Keratinocyte (primary cell): ENCODE measurements at regions not wholly inside any gene's neighbourhood (a gene's known extent, or its start where the extent isn't known, plus 50 kb on each side); places are given as distances from the start of the nearest gene placed in this dataset.

Experiments used
- EZH2 ChIP-seq: IDR thresholded peaks from one replicate; pipeline ENCODE4 v1.6.1; 2012; ENCODE audit warnings: inconsistent platforms, mild to moderate bottlenecking, low read length, moderate library complexity
- TF ChIP-seq, protein P1 (sequence below), 3 experiments: IDR thresholded peaks in 1 of 3; conservative IDR thresholded peaks in 1 of 3; optimal IDR thresholded peaks in 1 of 3; 2 replicates in 2 of 3; 3 replicates in 1 of 3; pipeline versions ENCODE3 to v1.5.1; 2011; ENCODE audit warnings: low read length in 3 of 3, mild to moderate bottlenecking in 3 of 3, moderate library complexity in 2 of 3, control low read depth in 1 of 3, inconsistent platforms in 1 of 3; ENCODE audit not compliant: insufficient read depth in 2 of 3; ENCODE audit errors: extremely low read depth in 1 of 3

DNA sequence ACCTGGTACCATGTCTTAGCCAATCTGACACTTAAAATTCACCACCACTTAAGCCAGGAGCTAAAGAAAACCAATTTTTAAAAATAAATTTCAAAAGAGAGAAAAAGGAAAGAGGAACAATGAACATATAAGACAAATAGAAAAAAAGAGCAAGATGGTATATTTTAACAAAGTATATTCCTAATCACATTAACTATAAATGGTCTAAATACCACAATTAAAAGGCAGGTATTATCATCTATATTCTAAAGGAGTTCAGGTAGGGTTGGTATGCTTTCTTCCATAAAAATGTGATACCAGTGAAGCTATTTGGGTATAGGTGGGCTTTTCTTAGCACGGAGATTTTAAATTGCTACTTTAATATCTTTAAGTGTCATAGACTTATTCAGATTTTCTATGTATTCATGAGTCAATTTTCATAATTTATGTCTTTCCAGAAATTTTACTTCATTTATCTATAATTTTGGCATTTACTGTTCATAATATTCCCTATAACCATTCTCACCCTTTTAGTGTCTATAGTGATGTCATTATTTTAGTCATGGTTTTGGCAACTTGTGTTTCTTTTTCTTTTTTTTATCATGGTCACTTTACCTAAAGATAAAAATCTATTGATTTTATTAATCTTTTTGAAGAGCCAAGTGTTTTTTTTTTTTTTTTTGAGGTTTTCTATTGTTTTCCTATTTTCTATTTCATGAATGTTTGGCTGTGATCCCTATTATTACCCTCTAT is 56.5 kb upstream of the IGLL5 start:
- TF ChIP-seq, protein P1, sequence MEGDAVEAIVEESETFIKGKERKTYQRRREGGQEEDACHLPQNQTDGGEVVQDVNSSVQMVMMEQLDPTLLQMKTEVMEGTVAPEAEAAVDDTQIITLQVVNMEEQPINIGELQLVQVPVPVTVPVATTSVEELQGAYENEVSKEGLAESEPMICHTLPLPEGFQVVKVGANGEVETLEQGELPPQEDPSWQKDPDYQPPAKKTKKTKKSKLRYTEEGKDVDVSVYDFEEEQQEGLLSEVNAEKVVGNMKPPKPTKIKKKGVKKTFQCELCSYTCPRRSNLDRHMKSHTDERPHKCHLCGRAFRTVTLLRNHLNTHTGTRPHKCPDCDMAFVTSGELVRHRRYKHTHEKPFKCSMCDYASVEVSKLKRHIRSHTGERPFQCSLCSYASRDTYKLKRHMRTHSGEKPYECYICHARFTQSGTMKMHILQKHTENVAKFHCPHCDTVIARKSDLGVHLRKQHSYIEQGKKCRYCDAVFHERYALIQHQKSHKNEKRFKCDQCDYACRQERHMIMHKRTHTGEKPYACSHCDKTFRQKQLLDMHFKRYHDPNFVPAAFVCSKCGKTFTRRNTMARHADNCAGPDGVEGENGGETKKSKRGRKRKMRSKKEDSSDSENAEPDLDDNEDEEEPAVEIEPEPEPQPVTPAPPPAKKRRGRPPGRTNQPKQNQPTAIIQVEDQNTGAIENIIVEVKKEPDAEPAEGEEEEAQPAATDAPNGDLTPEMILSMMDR (optimal IDR thresholded peaks at IDR 0.05 in 1 of 3, IDR thresholded peaks at IDR 0.05 in 1 of 3, conservative IDR thresholded peaks at IDR 0.05 in 1 of 3; ENCODE audit: extremely low read depth in 1 of 3, insufficient read depth in 2 of 3, low read length in 3 of 3), result no peak
- no peak for TF ChIP-seq EZH2
